Osteoblast (primary cell): ENCODE measurements at regions not wholly inside any gene's neighbourhood (a gene's known extent, or its start where the extent isn't known, plus 50 kb on each side); places are given as distances from the start of the nearest gene placed in this dataset.
A peak's percentile ranks its signal among the peaks of the same experiment; 100 is the strongest.

Source experiments
- DNase-seq: peaks from one replicate; pipeline ENCODE4 v3.0.0; 2011; ENCODE audit warnings: low spot score, mixed read lengths; ENCODE audit not compliant: insufficient read length; ENCODE audit errors: missing footprints
- H2AFZ ChIP-seq: 2 replicates; pipeline ENCODE4 v1.6.0; 2011; ENCODE audit warnings: mild to moderate bottlenecking, low read length
- H3K27ac ChIP-seq: 2 replicates; pipeline ENCODE4 v1.5.1; 2011; ENCODE audit warnings: mild to moderate bottlenecking, low read depth, low read length, moderate library complexity
- H3K27me3 ChIP-seq: 2 replicates; pipeline ENCODE4 v1.6.0; 2012; ENCODE audit warnings: mild to moderate bottlenecking, control low read depth, inconsistent platforms, low read length, moderate library complexity; ENCODE audit not compliant: insufficient read depth
- H3K36me3 ChIP-seq: 2 replicates; pipeline ENCODE4 v1.5.1; 2011; ENCODE audit warnings: mild to moderate bottlenecking, low read length, control low read depth, moderate library complexity; ENCODE audit not compliant: insufficient read depth
- H3K4me1 ChIP-seq: 2 replicates; pipeline ENCODE4 v1.5.1; 2011; ENCODE audit warnings: mild to moderate bottlenecking, low read length, control low read depth, moderate library complexity; ENCODE audit not compliant: insufficient read depth
- H3K4me2 ChIP-seq: 2 replicates; pipeline ENCODE4 v1.6.0; 2011; ENCODE audit warnings: mild to moderate bottlenecking, low read length; ENCODE audit not compliant: insufficient read depth
- H3K4me3 ChIP-seq: fragments of 200-600 bp; sonication (generic); 3 replicates; pipeline ENCODE4 v1.5.1; 2012; ENCODE audit warnings: mild to moderate bottlenecking, low read length, inconsistent platforms; ENCODE audit not compliant: insufficient read depth
- H3K79me2 ChIP-seq: 2 replicates; pipeline ENCODE4 v1.6.0; 2012; ENCODE audit warnings: mild to moderate bottlenecking, low read length, control low read depth, inconsistent platforms; ENCODE audit not compliant: insufficient read depth
- H3K9me3 ChIP-seq: 2 replicates; pipeline ENCODE4 v1.5.1; 2011; ENCODE audit warnings: low read depth, low read length, control low read depth
- H4K20me1 ChIP-seq: 2 replicates; pipeline ENCODE4 v1.6.0; 2012; ENCODE audit warnings: mild to moderate bottlenecking, low read length, control low read depth; ENCODE audit not compliant: insufficient read depth
- CTCF ChIP-seq: IDR thresholded peaks from 2 replicates; pipeline ENCODE4 v1.5.1; 2011; ENCODE audit warnings: mild to moderate bottlenecking, low read depth, low read length, moderate library complexity; ENCODE audit errors: extremely low read depth

DNA sequence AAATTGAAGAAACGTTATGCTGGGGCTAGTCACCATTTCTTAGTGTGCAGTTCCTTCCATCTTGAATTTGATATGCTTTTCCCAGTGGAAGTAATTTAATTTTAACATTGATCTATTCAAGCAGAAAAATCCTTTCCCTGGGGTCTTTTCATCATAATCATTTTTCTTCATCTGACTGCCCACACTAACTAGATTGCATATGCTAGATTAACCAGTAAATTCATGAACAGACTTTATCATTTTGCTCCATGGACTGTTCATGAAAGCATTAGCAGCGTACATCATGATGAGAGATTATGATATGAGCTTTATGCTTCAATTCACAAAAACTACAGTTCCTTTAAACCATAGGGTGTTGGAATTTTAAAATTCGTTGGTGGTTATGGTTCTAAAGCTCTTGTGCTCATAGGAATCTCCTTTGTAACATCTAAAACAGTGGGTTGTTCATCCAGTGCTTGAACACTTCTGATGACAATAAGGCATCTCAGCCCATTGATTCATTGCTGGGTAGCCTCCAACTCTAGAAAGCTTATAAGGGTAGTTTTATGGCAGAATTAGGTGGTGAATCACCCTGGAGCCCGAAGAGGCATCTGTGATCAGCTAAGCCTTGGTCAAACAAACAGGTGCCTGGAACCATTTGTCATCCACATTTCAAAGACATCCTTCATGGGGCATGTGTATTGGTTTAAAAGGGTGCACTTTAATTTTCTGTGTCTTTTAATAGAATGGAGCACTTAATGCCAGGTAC is 77.2 kb upstream of the NDUFV2 start:
- Histone ChIP-seq H3K9me3 (no peaks in the 10 kb centered on the region), H3K4me1 (peaks cover 18% of the 10 kb centered on the region), H3K36me3 (no peaks in the 10 kb centered on the region), H3K4me2 (no peak overlapping the region), H4K20me1 (no peaks in the 10 kb centered on the region), H3K79me2 (no peaks in the 10 kb centered on the region), H3K4me3 (no peak overlapping the region), H2AFZ (no peak overlapping the region), H3K27me3 (no peaks in the 10 kb centered on the region), H3K27ac (no peak overlapping the region)
- peak; percentile 85 for DNase-seq
- TF ChIP-seq CTCF: no peak

DNA sequence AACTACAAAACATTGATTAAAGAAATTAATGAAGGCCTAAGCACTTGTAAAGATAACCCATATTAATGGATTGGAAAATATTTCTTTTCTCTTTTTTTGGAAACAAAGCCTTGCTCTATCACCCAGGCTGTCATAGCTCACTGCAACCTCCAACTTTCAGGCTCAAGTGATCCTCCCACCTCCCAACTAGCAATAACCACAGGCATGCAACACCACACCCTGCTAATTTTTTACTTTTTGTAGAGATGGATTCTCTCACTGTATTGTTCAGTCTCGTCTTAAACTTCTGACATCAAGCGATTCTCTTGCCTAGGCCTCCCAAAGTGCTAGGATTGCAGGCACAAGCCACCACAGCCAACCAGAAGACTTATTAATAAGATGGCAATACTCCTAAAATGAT is 73.4 kb upstream of the NDUFV2 start:
- peak overlapping the region; percentile 42 for H2AFZ ChIP-seq

GRCh38 chr18:9032519-9032918 is 70.0 kb upstream of the NDUFV2 start:
- no peak for TF ChIP-seq CTCF
- H2AFZ ChIP-seq: no peak overlapping the region

More for the DNA sequence above, 73.4 kb upstream of the NDUFV2 start:
- Histone ChIP-seq H3K27ac (no peak overlapping the region), H3K36me3 (no peaks in the 10 kb centered on the region), H3K4me2 (no peak overlapping the region), H3K4me1 (peaks cover 13% of the 10 kb centered on the region), H3K9me3 (no peaks in the 10 kb centered on the region), H3K79me2 (no peaks in the 10 kb centered on the region), H3K27me3 (no peaks in the 10 kb centered on the region), H3K4me3 (no peak overlapping the region), H4K20me1 (no peaks in the 10 kb centered on the region)
- no peak for TF ChIP-seq CTCF
- DNase-seq: no peak

DNA sequence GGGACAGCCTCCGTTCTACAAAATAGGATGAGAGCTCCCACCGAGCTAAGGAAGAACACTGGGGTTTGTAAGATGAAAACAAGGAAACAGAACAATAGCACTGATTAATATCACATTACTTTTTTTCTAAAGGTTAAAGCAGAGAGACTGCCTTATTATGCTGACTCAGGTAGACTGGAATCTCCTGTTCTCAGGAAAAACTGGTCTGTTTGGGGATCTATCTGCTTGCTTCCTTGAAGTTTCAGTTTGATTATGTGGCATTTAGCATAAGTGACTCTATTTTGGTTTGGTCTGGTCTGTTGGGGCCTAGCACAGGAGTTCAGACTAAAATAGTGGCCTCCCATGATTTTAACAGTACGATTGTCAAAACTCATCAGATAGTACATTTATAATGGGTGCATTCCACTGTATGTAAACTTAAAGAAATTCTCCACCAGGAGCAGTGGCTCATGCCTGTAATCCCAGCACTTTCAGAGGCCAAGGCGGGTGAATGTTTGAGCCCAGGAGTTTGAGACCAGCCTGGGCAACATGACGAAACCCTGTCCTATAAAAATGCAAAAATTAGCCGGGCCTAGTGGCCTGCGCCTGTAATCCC is 64.1 kb upstream of the NDUFV2 start:
- TF ChIP-seq CTCF: no peak
- H3K27me3 ChIP-seq: no peaks in the 10 kb centered on the region
- H4K20me1 ChIP-seq: no peaks in the 10 kb centered on the region
- no peak overlapping the region for H3K4me2 ChIP-seq
- peak overlapping the region; percentile 79 for H2AFZ ChIP-seq
- no peaks in the 10 kb centered on the region for H3K9me3 ChIP-seq
- no peak overlapping the region for H3K27ac ChIP-seq
- H3K4me3 ChIP-seq: no peak overlapping the region
- no peaks in the 10 kb centered on the region for H3K4me1 ChIP-seq
- H3K79me2 ChIP-seq: no peaks in the 10 kb centered on the region
- H3K36me3 ChIP-seq: no peaks in the 10 kb centered on the region
- DNase-seq: no peak

More at GRCh38 chr18:9032519-9032918, 70.0 kb upstream of the NDUFV2 start:
- DNase-seq: no peak
- Histone ChIP-seq H3K27ac (no peak overlapping the region), H4K20me1 (no peaks in the 10 kb centered on the region), H3K36me3 (no peaks in the 10 kb centered on the region), H3K4me3 (no peak overlapping the region), H3K79me2 (no peaks in the 10 kb centered on the region), H3K4me1 (peaks cover 5% of the 10 kb centered on the region), H3K4me2 (no peak overlapping the region), H3K9me3 (no peaks in the 10 kb centered on the region), H3K27me3 (no peaks in the 10 kb centered on the region)
